Neural progenitor cell (in vitro differentiated cells): ENCODE measurements at regions not wholly inside any gene's neighbourhood (a gene's known extent, or its start where the extent isn't known, plus 50 kb on each side); places are given as distances from the start of the nearest gene placed in this dataset.

Experiments
- CTCF ChIP-seq: fragments of 200-600 bp; sonication (generic); IDR thresholded peaks from 2 replicates; pipeline ENCODE4 v1.5.1; 2017; ENCODE audit warnings: antibody characterized with exemption, mild to moderate bottlenecking
- EZH2 ChIP-seq: fragments of 200-600 bp; sonication (generic); IDR thresholded peaks from 2 replicates; pipeline ENCODE4 v1.6.1; 2017; ENCODE audit warnings: antibody characterized with exemption, mild to moderate bottlenecking, moderate library complexity
- EZH2phosphoT487 ChIP-seq: fragments of 200-600 bp; sonication (generic); IDR thresholded peaks from 2 replicates; pipeline ENCODE4 v1.6.1; 2017; ENCODE audit warnings: antibody characterized with exemption

- TF ChIP-seq CTCF (no peak), EZH2 (no peak), EZH2phosphoT487 (no peak)
Observed at GRCh38 chr16:6363896-6364607, 968.6 kb upstream of the RBFOX1 start.
